Non-pigmented ciliary epithelial cell (primary cell): ENCODE measurements at regions not wholly inside any gene's neighbourhood (a gene's known extent, or its start where the extent isn't known, plus 50 kb on each side); places are given as distances from the start of the nearest gene placed in this dataset.
"Not testable (repeated sequence)": the region's sequence is repeated elsewhere in the genome, so short reads cannot be mapped to it uniquely, and the experiment has no call there.

Experiments used
- DNase-seq: peaks from one replicate; pipeline ENCODE4 v3.0.0-alpha.2; 2010; ENCODE audit warnings: low read depth

DNA sequence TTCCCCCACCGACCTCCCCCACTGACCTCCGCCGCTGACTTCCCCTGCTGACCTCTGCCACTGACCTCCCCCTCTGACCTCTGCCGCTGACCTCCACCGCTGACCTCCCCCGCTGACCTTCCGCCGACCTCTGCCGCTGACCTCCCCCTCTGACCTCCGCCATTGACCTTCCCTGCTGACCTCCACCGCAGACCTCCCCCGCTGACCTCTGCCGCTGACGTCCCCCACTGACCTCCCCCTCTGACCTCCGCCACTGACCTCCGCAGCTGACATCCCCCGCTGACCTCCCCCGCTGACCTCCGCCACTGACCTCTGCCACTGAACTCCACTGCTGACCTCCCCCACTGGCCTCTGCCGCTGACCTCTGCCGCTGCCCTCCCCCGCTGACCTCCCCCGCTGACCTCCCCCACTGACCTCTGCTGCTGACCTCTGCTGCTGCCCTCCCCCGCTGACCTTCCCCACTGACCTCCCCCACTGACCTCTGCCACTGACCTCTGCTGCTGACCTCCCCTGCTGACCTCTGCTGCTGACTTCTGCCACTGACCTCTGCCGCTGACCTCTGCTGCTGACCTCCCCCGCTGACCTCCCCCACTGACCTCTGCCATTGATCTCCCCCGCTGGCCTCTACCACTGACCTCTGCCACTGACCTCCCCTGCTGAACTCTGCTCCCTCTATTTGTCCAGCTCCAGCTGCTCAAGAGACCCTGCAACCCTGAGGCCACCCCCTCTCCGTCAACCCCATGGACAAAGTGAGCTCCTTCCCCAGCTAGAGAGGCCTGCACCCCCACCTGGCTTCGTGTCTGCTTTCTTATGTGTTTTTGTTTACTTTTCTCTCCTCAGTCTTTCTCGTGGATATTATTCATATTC lies 91.4 kb upstream of the AFDN start:
- no peak for DNase-seq

- DNase-seq: no peak
These were observed 90.8 kb upstream of the AFDN start for GRCh38 chr6:167735951-167736288.

GRCh38 chr6:167736486-167737204 lies 90.1 kb upstream of the AFDN start:
- no peak for DNase-seq

- DNase-seq: no peak
These were observed 89.4 kb upstream of the AFDN start for GRCh38 chr6:167737205-167737830.

DNA sequence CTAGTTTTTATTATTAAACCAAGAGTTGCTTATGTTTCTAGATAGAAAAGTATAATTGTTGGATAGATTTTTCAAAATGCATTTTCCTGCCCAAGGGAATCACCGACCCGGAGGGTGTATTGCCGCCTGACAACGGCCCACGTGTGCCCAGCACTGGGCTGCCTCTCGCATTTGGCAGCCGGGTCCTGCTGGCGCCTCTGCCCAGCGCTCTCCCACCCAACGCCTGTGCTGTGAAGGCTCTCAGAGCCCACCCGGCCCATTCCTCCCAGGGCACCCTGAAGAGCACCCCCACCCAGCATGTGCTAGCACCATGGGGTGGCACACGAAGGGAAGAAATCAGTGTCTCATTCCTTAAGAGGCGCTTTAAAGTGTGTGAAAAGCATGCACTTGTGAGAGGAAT lies 88.3 kb upstream of the AFDN start:
- no peak for DNase-seq

DNA sequence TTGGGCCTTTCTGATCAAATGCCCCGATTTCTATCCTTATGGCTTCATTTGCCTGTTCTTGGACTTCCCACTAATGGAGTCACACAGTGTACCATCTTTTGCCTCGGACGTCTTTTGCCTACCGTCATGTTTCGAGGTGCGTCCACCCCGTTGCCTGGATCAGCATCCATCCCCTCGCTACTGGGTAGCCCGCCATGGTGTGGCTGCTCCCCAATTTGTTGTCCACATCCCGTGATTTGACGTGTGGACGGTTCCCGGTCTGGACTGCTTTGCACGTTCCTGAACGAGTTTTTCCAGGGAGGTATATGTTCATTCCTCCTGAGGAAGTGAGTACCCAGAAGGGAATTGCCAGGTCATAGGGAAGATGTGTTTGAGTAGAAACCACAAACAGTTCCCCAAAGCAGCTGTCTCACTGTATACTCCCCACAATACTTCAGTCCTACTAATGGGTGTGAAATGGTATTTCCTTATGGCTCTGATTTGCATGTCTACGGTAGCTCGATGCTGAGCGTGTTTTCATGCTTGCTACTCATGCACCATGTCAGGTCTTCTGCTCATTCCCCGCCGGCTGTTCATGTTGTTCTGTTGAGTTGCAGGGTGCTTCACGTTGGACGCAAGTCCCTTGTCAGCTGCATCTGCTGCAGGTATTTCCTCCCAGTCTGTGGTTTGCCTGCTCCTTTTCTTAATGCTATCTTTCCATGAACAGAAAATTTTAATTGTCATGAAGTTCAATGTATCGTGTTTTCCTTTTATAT lies 86.8 kb upstream of the AFDN start:
- no peak for DNase-seq

DNA sequence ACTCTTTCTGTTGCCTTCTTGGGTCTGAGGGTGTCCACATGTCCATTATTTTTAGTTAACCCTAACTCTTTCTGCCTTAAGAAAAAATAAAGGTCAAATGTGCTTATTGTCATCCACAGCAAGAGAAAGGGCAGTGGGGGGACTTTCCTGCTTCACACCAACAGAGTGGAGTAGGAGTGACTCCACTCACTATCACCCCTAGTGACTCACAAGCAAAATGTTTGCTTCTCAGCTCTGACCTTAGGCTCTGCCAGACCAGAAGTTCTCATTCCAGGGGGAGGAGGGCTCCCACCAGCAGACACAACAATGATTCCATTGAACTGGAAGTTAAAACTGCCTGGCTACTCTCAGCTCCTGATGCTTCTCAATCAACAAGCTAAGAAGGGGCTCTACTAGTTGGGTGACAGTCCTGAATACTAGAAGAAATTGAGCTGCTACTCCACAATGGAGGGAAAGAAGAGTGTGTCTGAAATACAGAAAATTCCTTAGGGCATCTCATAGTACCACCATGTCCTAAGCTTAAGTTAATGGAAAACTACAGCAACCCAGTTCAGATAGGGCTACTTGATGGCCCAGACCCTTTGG lies 83.9 kb upstream of the AFDN start:
- DNase-seq: no peak

GRCh38 chr6:167744681-167745669 lies 81.7 kb upstream of the AFDN start:
- DNase-seq: no peak

- no peak for DNase-seq
These were observed 80.9 kb upstream of the AFDN start for GRCh38 chr6:167745670-167746389.

GRCh38 chr6:167746390-167746907 lies 80.3 kb upstream of the AFDN start:
- no peak for DNase-seq

DNA sequence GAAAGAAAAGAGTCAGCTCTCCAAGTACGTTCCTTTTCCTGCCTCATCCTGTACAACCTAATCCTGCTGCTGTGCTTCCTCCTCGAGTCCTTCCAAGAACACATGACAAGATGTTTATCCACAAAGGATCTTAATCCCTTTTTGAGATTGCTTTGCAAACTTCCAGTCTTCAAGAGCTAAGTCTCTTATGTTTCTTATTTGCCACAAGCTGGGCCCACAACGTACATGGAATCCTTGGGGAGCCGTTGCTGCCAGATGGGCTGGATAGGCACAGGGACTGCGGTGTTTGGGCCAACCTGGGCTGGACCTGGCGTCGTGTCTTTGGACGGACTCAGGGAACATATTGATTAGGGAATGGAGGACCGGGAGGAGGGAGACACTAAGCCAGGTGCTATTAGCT lies 79.7 kb upstream of the AFDN start:
- DNase-seq: no peak

- DNase-seq: no peak
These were observed 79.1 kb upstream of the AFDN start for GRCh38 chr6:167747645-167748044.

DNA sequence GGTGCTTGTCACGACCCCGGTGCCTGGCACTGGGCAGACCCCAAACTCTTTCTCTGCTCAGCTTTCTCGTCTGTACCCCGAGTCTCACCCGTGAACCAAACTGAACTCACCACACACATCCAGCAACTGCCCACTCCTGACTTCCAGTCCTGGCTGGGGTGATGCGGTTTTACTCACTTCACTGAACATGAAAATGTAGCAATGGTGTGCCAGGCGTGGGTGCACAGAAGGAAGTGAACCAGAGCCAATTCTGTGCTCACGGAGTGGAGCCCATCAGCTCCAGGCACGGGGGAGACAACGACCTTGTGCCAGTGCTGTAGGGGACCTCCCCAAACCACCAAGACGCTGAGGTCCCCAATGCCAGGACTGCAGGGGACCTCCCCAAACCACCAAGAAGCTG lies 78.7 kb upstream of the AFDN start:
- DNase-seq: no peak

DNA sequence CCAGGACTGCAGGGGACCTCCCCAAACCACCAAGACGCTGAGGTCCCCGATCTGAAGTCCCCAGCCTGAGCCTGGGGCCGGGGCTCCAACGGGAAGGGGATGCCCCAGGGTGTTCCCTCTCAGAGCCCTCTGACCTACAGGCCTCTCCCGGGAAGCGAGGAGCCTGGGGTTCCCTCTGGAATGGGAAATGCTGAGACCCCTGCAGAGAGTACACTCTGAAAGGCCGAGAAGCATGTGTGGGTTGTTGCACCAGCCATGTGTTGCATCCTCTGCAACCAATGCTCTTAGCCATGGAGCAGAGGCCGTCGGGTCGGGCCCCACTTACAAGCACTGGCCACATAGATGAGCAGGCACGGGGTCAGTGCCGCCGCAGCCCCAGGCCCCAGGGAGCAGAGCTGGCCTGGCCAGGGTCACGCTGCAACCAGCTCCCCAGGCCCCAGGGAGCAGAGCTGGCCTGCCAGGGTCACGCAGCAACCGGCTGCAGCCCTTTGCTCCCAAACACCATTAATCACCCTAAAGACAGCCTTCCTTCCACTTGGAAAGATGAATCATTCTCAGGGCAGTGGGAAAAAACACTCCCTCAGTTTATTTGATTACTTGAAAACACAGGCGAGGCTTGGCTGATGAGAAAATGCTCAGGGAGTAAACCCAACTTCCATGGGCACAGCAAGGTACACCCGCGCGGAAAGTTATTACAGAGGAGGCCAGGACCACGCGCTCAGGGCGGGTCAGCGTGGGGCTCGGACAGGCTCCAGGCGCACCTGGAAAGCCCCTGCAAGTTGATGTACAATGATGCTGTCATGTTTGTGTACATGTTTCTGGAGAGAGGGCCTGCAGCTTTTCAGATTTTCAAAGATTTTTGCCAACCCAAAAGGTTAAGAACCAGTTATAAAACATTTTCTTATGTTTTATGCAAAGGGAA lies 78.0 kb upstream of the AFDN start:
- no peak for DNase-seq

GRCh38 chr6:167750956-167751358 lies 75.8 kb upstream of the AFDN start:
- no peak for DNase-seq

- no peak for DNase-seq
These were observed 75.1 kb upstream of the AFDN start for GRCh38 chr6:167751579-167752115.

GRCh38 chr6:167753281-167753680 lies 73.4 kb upstream of the AFDN start:
- DNase-seq: not testable (repeated sequence)

- DNase-seq: no peak
These were observed 72.0 kb upstream of the AFDN start for GRCh38 chr6:167754691-167755090.
